Glutamatergic neuron (in vitro differentiated cells): ENCODE measurements at regions not wholly inside any gene's neighbourhood (a gene's known extent, or its start where the extent isn't known, plus 50 kb on each side); places are given as distances from the start of the nearest gene placed in this dataset.
A peak's percentile ranks its signal among the peaks of the same experiment; 100 is the strongest.

Experiments
- DNase-seq: peaks from one replicate; pipeline ENCODE4 v3.0.0; 2022
- H3K27ac Mint-ChIP-seq: one replicate; pipeline ENCODE4 v1.8.0; 2020; ENCODE audit warnings: mild to moderate bottlenecking, mixed read lengths, inconsistent platforms; ENCODE audit not compliant: unreplicated experiment
- H3K27me3 Mint-ChIP-seq: one replicate; pipeline ENCODE4 v1.8.0; 2020; ENCODE audit warnings: mild to moderate bottlenecking, moderate library complexity, mixed read lengths, inconsistent platforms; ENCODE audit not compliant: unreplicated experiment
- H3K36me3 Mint-ChIP-seq: one replicate; pipeline ENCODE4 v1.8.0; 2020; ENCODE audit warnings: mild to moderate bottlenecking, mixed read lengths, inconsistent platforms; ENCODE audit not compliant: unreplicated experiment
- H3K4me1 Mint-ChIP-seq: one replicate; pipeline ENCODE4 v1.8.0; 2020; ENCODE audit warnings: mild to moderate bottlenecking, low read depth, mixed read lengths, inconsistent platforms; ENCODE audit not compliant: unreplicated experiment
- H3K4me3 Mint-ChIP-seq: one replicate; pipeline ENCODE4 v1.8.0; 2020; ENCODE audit warnings: mild to moderate bottlenecking, mixed read lengths, inconsistent platforms; ENCODE audit not compliant: unreplicated experiment
- H3K9me3 Mint-ChIP-seq: one replicate; pipeline ENCODE4 v1.8.0; 2020; ENCODE audit warnings: mild to moderate bottlenecking, moderate library complexity, mixed read lengths, inconsistent platforms; ENCODE audit not compliant: unreplicated experiment
- CTCF ChIP-seq: fragments of 200-600 bp; sonication (generic); IDR thresholded peaks from one replicate; pipeline ENCODE4 v1.5.0; 2021; ENCODE audit not compliant: partially characterized antibody, unreplicated experiment

GRCh38 chr2:198917926-198918720 is 539.6 kb downstream of the SATB2 start:
- no peak overlapping the region for H3K27ac Mint-ChIP-seq
- DNase-seq: no peak
- no peak for TF ChIP-seq CTCF
- H3K27me3 Mint-ChIP-seq: no peaks in the 10 kb centered on the region
- H3K9me3 Mint-ChIP-seq: peaks cover 2% of the 10 kb centered on the region
- peaks cover 9% of the 10 kb centered on the region for H3K4me1 Mint-ChIP-seq
- no peaks in the 10 kb centered on the region for H3K36me3 Mint-ChIP-seq
- H3K4me3 Mint-ChIP-seq: no peak overlapping the region

GRCh38 chr2:198917275-198917674 is 540.5 kb downstream of the SATB2 start:
- no peak for TF ChIP-seq CTCF
- Mint-ChIP-seq H3K27ac (no peak overlapping the region), H3K27me3 (no peaks in the 10 kb centered on the region), H3K9me3 (peaks cover 2% of the 10 kb centered on the region), H3K36me3 (no peaks in the 10 kb centered on the region), H3K4me3 (no peak overlapping the region), H3K4me1 (peaks cover 9% of the 10 kb centered on the region)
- no peak for DNase-seq

DNA sequence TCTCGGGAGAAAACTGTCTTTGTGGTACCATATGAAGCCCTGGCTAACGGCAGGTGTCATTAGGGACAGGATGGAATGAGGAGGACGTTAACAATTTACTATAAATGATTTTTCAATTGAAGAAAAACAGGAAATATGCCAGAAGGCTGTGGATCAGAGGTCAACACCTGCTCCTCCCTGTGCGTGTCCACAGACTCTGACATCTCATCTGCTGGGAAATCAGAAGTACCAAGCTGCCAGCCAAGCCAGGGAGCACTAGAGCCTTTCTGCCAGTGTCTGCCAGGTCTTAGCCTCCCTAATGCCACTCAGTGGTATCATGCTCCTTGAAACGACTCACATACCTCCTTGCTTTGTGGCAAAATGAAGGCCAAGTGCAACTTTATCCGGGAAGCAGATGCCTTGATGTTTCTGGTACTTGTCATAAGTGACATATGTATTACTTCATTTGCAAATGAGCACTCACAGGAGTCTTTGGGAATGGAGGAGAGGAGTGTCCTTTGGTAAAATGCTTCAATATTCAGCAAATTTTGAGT is 541.1 kb downstream of the SATB2 start:
- peak; percentile 31 for DNase-seq
- no peak for TF ChIP-seq CTCF
- peak overlapping the region; percentile 11 for H3K27ac Mint-ChIP-seq
- H3K9me3 Mint-ChIP-seq: peaks cover 2% of the 10 kb centered on the region
- no peaks in the 10 kb centered on the region for H3K27me3 Mint-ChIP-seq
- H3K4me3 Mint-ChIP-seq: no peak overlapping the region
- no peaks in the 10 kb centered on the region for H3K36me3 Mint-ChIP-seq
- peaks cover 9% of the 10 kb centered on the region for H3K4me1 Mint-ChIP-seq

DNA sequence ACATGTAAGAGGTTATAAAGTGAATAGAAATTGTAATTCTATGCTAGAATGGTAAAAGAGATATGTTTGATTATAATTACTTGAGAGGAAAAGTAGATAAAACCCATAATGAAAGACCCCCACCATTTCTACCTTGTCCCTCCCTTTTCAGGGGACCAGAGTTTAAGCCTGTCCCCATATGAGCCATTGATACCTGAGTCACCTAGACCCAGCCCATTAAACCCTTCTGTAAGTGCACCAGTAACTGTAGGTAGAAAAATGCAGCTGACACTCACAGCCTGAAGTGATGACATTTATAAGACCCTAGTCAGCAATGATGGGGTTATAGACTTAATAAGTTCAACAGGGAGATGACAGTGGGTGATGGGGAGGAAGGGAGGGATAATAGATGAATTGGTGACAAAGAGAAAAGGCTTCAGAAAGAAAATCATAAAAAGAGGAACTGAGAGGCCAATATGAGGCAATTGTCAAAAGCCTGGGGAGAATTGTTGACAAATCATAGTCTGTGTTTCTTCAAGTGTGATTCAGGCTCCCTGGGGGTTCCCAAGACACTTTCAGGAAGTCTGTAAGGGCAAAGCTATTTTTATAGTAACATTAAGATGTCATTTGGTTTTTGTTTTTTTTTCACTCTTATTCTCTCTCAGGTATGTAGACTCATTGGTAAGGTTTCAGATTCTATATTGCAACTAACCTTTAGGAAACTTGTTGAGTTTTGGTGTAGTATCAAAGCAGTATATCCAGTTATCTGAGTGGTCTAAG is 544.2 kb downstream of the SATB2 start:
- Mint-ChIP-seq H3K4me3 (no peak overlapping the region), H3K4me1 (peaks cover 9% of the 10 kb centered on the region), H3K27ac (no peak overlapping the region), H3K9me3 (peaks cover 2% of the 10 kb centered on the region), H3K36me3 (no peaks in the 10 kb centered on the region), H3K27me3 (no peaks in the 10 kb centered on the region)
- no peak for TF ChIP-seq CTCF
- DNase-seq: no peak
